Nephron (organoid): ENCODE measurements at regions not wholly inside any gene's neighbourhood (a gene's known extent, or its start where the extent isn't known, plus 50 kb on each side); places are given as distances from the start of the nearest gene placed in this dataset.
"Not testable (repeated sequence)": the region's sequence is repeated elsewhere in the genome, so short reads cannot be mapped to it uniquely, and the experiment has no call there.

Experiments
- H3K27ac Mint-ChIP-seq, 3 experiments: 2 replicates each; pipeline ENCODE4 v1.8.0; 2020; ENCODE audit warnings: mixed read lengths in 3 of 3, mild to moderate bottlenecking in 2 of 3, moderate library complexity in 1 of 3
- H3K27me3 Mint-ChIP-seq: 2 replicates; pipeline ENCODE4 v1.8.0; 2021; ENCODE audit warnings: low read depth, mild to moderate bottlenecking, moderate library complexity, mixed read lengths
- H3K36me3 Mint-ChIP-seq: 2 replicates; pipeline ENCODE4 v1.8.0; 2020; ENCODE audit warnings: low read depth, mixed read lengths
- H3K4me1 Mint-ChIP-seq: 2 replicates; pipeline ENCODE4 v1.8.0; 2020; ENCODE audit warnings: mixed read lengths
- H3K4me3 Mint-ChIP-seq, 3 experiments: 2 replicates each; pipeline ENCODE4 v1.8.0; 2020; ENCODE audit warnings: mild to moderate bottlenecking in 3 of 3, mixed read lengths in 3 of 3, moderate library complexity in 2 of 3
- H3K9me3 Mint-ChIP-seq: 2 replicates; pipeline ENCODE4 v1.8.0; 2020; ENCODE audit warnings: mixed read lengths
- CTCF ChIP-seq, 3 experiments: fragments of 200-600 bp; sonication (generic); IDR thresholded peaks; one replicate each; pipeline ENCODE4 v1.5.0; 2021; ENCODE audit warnings: antibody characterized with exemption in 3 of 3; ENCODE audit not compliant: unreplicated experiment in 3 of 3

GRCh38 chr3:87101861-87102625, 111.1 kb upstream of the VGLL3 start:
- no peaks in the 10 kb centered on the region for H3K4me1 Mint-ChIP-seq
- no peak overlapping the region for H3K27ac Mint-ChIP-seq
- TF ChIP-seq CTCF (IDR thresholded peaks at IDR 0.05; ENCODE audit: unreplicated experiment in 3 of 3): no peak
- H3K36me3 Mint-ChIP-seq: no peaks in the 10 kb centered on the region
- H3K27me3 Mint-ChIP-seq: no peaks in the 10 kb centered on the region
- H3K9me3 Mint-ChIP-seq: peaks cover 16% of the 10 kb centered on the region
- H3K4me3 Mint-ChIP-seq: no peak overlapping the region

DNA sequence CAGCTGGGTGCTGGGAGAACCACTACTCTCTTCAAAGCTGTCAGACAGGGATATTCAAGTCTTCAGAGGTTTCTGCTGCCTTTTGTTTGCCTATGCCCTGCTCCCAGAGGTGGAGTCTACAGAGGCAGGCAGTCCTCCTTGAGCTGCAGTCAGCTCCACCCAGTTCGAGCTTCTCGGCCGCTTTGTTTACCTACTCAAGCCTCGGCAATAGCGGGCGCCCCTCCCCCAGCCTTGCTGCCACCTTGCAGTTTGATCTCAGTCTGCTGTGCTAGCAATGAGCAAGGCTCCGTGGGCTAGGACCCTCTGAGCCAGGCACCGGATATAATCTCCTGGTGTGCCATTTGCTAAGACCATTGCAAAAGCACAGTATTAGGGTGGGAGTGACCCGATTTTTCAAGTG, 106.8 kb upstream of the VGLL3 start:
- not testable (repeated sequence) for H3K27ac Mint-ChIP-seq, H3K27me3 Mint-ChIP-seq, H3K4me3 Mint-ChIP-seq, H3K36me3 Mint-ChIP-seq, H3K9me3 Mint-ChIP-seq, H3K4me1 Mint-ChIP-seq

DNA sequence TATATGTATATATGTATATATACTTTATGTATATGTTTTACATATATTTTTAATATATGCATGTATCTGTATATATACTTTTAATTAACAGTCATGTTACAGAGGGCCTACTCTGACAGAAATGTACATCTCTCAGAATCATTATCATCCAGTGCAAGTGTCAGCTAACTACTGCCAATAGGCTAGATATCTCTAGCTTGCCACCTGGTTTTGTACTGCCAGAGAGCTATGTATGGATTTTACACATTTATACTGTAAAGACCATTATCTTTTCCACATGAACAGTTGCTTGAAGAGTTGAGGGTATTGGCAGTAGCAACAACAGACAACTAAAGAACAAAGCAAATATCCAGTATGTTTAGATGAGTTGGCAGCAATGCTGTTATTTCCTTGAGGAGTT, 99.7 kb upstream of the VGLL3 start:
- no peak overlapping the region for H3K4me3 Mint-ChIP-seq
- no peak overlapping the region for H3K27ac Mint-ChIP-seq
- no peaks in the 10 kb centered on the region for H3K9me3 Mint-ChIP-seq
- TF ChIP-seq CTCF (IDR thresholded peaks at IDR 0.05; ENCODE audit: unreplicated experiment in 3 of 3): no peak
- peaks cover 7% of the 10 kb centered on the region for H3K27me3 Mint-ChIP-seq
- no peaks in the 10 kb centered on the region for H3K4me1 Mint-ChIP-seq
- H3K36me3 Mint-ChIP-seq: no peaks in the 10 kb centered on the region

DNA sequence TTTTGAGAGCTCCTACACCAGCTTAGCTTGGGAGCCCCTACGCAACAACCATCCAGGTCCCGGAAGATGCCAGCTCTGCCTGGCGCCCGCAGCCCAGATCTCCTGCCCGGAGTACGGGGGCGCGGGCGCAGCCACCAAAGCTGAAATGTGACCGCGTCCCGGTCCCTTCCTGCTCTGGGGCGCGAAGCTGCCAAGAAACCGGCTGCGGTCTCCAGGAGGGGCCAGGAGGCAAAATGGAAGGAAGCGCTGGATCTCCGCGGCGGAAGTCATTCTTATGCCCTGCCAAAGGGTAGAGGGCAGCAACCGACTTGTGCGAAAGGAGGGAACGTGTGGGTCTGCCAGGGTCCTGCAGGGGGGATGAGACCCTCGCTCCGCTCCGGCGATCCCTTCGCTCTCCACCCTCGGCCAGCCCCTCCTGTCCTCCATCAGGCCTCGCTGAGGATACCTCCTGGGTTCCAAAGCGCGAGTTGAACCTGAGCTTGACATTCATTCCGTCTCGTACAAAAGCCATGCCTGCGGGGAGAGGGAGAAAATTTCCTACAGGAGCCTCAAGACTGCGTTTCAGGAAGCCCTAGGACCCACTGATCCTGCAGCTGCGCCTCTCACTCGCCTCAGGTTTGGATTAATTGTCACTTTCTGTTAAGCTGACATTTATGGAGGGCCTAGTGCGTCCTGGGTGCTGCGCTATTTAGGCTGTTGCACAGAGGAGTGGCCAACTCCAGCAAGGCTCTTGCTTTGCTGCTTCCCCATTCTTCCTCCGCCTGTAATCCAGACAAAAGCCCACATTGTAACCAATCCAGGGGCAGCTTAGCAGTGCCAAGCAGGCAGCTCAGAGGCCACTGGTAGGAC, 98.3 kb upstream of the VGLL3 start:
- Mint-ChIP-seq H3K4me3 (no peak overlapping the region), H3K27ac (no peak overlapping the region), H3K9me3 (no peaks in the 10 kb centered on the region), H3K27me3 (peaks cover 7% of the 10 kb centered on the region), H3K4me1 (no peaks in the 10 kb centered on the region), H3K36me3 (no peaks in the 10 kb centered on the region)
- TF ChIP-seq CTCF (IDR thresholded peaks at IDR 0.05; ENCODE audit: unreplicated experiment in 3 of 3): no peak

GRCh38 chr3:87088430-87088992, 97.6 kb upstream of the VGLL3 start:
- no peaks in the 10 kb centered on the region for H3K9me3 Mint-ChIP-seq
- H3K27me3 Mint-ChIP-seq: peaks cover 7% of the 10 kb centered on the region
- no peak overlapping the region for H3K27ac Mint-ChIP-seq

More at GRCh38 chr3:87088430-87088992, 97.6 kb upstream of the VGLL3 start:
- H3K36me3 Mint-ChIP-seq: no peaks in the 10 kb centered on the region
- H3K4me3 Mint-ChIP-seq: no peak overlapping the region
- TF ChIP-seq CTCF (IDR thresholded peaks at IDR 0.05; ENCODE audit: unreplicated experiment in 3 of 3): no peak
- H3K4me1 Mint-ChIP-seq: no peaks in the 10 kb centered on the region
